ENCODE measurements at regions not wholly inside any gene's neighbourhood (a gene's known extent, or its start where the extent isn't known, plus 50 kb on each side); places are given as distances from the start of the nearest gene placed in this dataset.
"Not testable (repeated sequence)": the region's sequence is repeated elsewhere in the genome, so short reads cannot be mapped to it uniquely, and the experiment has no call there.

- DNase-seq = no peak
Measured at GRCh38 chr13:89082623-89083022, 1411.5 kb downstream of the SLITRK5 start.

DNA sequence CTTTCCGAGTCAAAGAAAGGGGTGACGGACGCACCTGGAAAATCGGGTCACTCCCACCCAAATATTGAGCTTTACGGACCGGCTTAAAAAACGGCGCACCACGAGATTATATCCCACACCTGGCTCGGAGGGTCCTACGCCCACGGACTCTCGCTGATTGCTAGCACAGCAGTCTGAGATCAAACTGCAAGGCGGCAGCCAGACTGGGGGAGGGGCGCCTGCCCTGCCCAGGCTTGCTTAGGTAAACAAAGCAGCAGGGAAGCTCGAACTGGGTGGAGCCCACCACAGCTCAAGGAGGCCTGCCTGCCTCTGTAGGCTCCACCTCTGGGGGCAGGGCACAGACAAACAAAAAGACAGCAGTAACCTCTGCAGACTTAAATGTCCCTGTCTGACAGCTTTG is 1416.9 kb downstream of the SLITRK5 start:
- DNase-seq = not testable (repeated sequence)

DNA sequence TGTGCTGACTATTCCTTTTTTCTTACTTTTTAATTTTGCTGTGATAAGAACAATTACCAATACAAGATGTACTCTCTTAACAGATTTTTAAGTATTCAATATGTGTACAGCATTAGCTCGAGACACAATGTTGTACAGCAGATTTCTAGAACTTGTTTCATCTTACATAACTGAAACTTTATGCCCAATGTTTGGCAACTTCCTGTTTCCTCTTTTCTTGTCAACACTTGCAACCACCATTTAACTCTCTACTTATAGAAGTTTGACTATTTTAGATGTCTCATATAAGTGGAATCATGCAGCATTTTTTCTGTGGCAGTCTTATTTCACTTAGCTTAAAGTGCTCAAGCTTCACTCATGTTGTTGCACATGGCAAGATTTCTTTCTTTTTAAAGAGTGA is 1426.8 kb downstream of the SLITRK5 start:
- no peak for DNase-seq

- DNase-seq = no peak
Measured at GRCh38 chr13:89113744-89114143, 1442.6 kb downstream of the SLITRK5 start.

GRCh38 chr13:89115307-89115706 is 1444.1 kb downstream of the SLITRK5 start:
- DNase-seq = no peak

DNA sequence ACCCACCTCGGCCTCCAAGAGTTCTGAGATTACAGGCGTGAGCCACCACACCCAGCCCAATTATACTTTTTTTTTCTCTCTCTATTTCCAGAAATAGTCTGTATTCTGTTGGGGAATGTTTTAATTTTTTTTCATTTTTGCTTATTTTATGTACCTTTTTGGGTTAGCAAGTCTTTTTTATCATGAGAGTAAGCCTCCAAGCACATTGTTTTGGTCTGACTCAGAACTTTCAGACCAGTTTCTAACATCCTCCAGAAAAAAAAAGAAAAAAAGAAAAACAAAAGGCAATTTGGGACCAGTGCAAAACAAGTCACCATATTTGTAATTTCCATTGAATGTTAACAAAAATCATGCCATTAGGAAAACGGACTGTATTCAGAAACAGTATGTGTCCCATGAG is 1465.5 kb downstream of the SLITRK5 start:
- no peak for DNase-seq

GRCh38 chr13:89150362-89150761 is 1479.2 kb downstream of the SLITRK5 start:
- no peak for DNase-seq

DNA sequence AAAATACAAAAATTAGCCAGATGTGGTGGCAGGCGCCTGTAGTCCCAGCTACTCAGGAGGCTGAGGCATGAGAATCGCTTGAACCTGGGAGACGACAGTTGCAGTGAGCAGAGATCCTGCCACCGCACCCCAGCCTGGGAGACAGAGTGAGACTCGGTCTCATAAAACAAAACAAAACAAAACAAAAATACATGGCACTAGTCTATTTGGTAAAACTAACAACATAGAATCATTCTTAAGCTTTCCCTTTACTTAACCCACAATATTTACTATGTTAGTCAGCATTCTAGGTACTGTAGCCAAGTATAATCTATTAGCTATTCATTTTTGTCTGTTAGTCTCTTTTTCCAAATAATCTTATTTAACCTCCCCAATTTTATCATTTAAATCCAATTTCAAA is 1482.8 kb downstream of the SLITRK5 start:
- DNase-seq = no peak

DNA sequence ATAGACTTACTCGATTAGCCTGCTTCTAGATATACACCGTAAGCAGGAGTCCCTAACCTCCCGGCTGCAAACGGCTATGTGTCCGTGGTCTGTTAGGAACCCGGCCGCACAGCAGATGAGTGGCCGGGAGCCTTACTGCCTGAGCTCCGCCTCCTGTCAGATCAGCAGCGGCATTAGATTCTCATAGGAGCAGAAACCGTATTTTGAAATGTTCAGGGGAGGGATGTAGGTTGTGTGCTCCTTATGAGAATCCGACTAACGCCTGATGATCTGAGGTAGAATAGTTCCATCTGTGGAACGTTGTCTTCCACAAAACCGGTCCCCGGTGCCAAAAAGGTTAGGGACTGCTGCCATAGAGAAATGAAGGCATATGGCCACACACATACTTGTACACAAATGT is 1491.9 kb downstream of the SLITRK5 start:
- no peak for DNase-seq

DNA sequence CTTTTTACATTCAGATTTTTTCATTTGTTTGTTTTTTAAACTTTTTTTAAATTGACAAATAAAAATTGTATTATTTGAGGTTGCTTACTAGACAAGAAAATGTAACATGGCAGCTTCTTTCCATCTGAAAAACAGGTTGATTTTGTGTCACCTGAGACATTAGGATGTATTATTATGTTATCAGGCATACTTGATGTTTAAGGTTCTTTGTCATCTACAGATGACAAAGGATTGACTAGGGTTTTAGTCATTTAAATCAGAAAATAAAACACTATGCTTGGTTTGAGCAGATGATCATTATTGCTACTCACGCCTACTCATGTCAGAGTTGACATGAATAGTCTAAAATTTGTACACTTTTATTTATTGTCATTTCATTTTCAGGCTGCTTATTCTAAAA is 1494.5 kb downstream of the SLITRK5 start:
- no peak for DNase-seq

DNA sequence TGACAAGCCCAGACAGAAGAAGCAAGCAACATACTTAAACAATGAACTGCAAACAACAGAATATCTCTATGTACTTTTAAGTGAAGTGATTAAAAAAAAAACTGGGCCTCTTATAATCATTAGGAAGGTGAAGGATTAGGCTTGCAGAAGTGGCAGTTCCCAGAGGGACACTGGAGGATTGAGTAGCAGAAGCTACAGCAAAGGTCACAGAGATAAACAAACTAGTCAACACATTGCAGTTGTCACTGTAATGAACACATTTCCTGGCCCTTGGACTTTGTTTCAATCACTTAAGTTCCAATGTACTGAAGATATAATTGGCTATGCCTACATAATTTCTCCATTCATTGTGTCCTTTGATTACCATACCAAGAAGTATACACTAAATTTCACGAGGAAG is 1498.8 kb downstream of the SLITRK5 start:
- DNase-seq = no peak

GRCh38 chr13:89181041-89181440 is 1509.9 kb downstream of the SLITRK5 start:
- DNase-seq = no peak

GRCh38 chr13:89199138-89199537 is 1528.0 kb downstream of the SLITRK5 start:
- DNase-seq = no peak

DNA sequence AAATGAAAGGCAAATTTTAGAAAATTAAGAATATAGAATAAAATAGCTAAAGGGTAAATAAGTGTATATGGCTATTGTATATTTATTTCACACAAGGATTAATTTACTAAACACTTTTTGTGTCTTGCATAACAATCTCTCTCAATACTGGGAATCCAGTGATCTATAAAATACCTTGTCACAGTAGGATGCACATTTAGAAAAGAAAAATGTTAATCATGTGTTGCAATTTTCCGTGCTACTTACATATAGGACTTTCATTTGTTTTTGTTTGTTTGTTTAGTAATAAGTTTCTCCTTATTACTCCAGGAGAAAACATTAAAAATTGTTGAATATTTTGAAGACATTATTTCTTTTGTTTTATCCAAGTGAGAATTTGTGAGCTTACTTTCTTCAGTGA is 1533.3 kb downstream of the SLITRK5 start:
- DNase-seq = no peak

DNA sequence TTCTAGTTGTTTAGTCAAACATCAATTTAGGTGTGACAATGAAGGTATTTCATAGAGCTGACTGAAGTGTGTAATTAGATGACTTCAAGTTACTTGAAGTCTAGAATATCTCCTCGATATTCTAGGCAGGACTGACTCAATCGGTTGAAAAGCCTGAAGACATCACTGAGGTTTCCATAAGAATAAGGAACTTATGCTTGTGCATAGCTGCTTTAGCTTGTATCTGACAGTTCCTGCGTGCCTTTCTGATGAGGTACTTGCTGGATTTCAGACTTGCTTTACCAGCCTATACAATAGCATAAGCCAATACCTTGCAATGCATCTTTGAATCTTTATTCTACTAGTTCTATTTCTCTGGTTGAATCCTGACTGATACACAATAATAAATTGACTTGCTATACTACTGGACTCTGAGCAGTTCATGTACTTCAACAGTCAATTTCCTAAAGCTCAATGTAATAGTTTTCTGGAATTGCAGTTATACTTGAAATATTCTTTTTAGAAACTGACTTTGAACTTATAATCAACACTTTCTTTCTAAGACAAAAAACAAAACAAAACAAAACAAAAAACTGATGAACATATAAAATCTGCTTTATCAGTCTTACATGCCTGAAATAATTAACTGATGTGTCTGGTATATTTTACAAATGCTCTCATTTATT is 1534.8 kb downstream of the SLITRK5 start:
- no peak for DNase-seq

DNA sequence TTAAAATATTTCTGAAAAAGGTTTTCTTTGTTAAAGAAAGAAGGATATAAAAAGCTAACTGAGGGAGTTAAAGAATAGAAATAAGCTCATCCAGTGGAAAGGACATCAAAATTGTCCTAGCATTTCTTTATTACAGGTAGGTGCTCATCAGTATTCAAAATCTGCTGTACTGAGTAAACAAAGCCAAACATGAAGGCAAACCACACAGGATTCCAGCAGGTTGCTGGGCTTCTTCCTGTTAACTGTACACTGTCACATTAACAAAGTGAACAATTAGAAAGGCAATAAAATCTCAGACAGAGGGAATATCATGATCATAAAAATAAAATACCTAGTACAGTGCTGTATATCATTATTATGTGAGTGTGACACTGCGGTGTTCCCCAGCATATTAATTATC is 1541.0 kb downstream of the SLITRK5 start:
- DNase-seq = no peak

GRCh38 chr13:89214185-89214584 is 1543.0 kb downstream of the SLITRK5 start:
- no peak for DNase-seq

DNA sequence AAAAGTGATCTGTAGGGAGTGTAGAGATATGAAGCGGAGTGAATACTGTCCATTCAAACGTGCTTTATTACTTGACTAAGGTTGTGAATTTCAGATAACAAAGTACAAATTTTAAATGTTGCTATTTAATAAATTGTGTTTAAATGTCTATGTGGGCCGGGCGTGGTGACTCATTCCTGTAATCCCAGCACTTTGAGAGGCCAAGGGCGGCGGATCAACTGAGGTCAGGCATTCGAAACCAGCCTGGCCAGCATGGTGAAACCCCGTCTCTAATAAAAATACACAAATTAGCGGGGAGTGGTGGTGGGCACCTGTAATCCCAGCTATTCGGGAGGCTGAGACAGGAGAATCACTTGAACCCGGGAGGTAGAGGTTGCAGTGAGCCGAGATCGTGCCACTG is 1544.1 kb downstream of the SLITRK5 start:
- not testable (repeated sequence) for DNase-seq

DNA sequence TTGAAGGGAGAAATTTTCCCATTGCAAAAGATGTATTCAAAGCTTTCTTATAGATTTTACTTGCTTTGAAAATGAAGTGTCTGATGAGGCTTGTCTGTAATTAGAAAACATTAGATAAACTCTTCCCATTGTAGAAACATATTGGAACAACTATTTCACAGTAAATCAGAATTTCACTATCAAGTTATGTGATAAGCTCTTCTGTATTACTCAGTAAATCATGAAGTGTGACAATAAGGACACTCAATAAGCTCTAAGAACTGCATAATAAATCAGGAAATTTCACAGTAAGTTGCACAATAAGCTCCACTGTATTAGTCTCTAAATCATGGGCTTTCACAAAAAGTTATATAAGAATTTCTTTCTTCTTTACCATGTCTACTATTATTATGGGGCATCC is 1546.6 kb downstream of the SLITRK5 start:
- DNase-seq = no peak

- no peak for DNase-seq
Measured at GRCh38 chr13:89221557-89222158, 1550.5 kb downstream of the SLITRK5 start.

- DNase-seq = no peak
Measured at GRCh38 chr13:89227356-89227755, 1556.2 kb downstream of the SLITRK5 start.

DNA sequence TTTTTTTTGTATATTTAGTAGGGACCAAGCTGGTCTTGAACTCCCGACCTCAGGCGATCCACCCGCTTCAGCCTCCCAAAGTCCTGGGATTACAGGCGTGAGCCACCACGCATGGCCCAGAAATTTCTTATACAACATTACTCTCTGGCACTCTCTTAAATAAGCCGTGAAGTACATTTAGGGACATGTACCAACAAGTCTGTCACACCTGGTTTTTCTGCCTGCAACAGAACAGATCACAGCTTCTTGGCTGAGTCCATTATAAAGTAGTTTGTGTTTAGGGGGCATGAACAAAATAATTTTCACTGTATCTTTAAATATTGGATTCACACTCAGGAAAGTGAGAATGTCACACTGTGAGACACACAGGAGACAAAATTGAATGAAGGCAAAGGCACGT is 1567.3 kb downstream of the SLITRK5 start:
- DNase-seq = no peak

DNA sequence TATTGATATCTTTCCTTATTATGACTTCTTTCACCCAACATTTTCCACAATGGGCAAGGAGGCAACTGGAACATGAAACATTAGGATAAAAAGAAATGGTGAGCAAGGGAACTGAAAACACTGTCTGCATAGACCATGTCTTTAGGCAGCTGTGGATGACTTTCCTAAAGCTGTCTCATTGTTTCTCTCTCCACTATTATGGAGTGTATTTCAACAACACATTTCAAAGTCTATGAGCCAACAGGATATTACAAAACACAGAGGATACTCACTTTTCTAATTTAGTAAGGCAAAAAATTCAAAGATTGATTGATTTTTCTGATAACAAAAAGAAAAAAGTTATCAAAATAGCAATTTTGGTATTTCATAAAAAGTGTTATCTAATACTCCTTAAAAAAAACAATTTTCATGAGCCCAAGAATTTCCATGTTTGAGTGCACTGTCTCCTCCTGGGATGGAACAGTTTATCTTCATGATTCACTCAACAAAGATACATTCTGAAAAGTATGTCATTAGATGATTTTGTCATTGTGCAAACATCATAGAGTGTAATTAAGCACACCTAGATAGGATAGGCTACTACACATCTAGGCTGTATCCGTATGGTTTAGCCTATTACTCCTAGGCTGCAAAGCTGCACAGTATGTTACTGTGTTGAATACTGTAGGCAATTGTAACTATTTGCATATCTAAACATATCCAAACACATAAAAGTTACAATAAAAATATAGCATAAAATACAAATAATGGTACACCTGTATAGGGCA is 1568.4 kb downstream of the SLITRK5 start:
- DNase-seq = no peak

DNA sequence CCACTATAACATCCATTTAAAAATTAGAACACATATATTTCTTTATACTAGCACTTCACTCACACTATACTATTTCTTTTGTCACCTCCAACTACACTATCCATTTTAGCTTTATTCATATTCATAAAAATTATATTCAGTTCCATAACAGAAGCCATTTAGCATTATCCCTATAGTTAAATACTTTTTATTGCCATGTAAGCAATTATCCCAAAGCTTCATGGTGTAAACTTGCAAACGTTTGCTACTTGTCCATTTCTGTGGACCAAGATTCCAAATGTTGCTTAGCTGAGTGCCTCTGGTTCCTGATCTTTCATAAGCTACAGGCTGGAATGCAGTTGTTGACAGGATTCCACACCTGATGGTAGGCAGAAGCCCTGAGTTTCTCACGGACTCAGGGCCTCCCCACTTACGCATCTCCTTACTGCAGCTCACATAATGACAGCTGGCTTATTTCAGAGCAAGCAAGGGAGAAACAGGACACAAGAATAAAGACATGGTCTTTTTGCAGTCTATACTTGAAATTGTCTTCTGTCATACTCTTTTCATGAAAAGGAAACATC is 1584.8 kb downstream of the SLITRK5 start:
- no peak for DNase-seq
